GM23338 (cell line): ENCODE measurements at regions not wholly inside any gene's neighbourhood (a gene's known extent, or its start where the extent isn't known, plus 50 kb on each side); places are given as distances from the start of the nearest gene placed in this dataset.

Source experiments
- ATAC-seq: fragments of 200-7000 bp; cut with Tn5 transposase; 3 replicates; pipeline ENCODE4 v1.9.1; 2020
- DNase-seq: peaks from one replicate; pipeline ENCODE4 v3.0.0-alpha.2; 2015; ENCODE audit warnings: low spot score
- H2AFZ ChIP-seq: fragments of 200-600 bp; sonication (generic); 2 replicates; pipeline ENCODE4 v1.8.0; 2016; ENCODE audit warnings: antibody characterized with exemption, mild to moderate bottlenecking, moderate library complexity
- H3F3A ChIP-seq: fragments of 200-600 bp; sonication (generic); replicated peaks from 2 replicates; pipeline ENCODE4 v1.8.0; 2017; ENCODE audit warnings: antibody characterized with exemption, mixed run types, low read depth
- H3K27ac ChIP-seq: fragments of 200-600 bp; sonication (generic); 2 replicates; pipeline ENCODE4 v1.6.1; 2016; ENCODE audit warnings: low read depth
- H3K27me3 ChIP-seq: fragments of 200-600 bp; sonication (generic); 2 replicates; pipeline ENCODE4 v1.8.0; 2016; ENCODE audit warnings: mild to moderate bottlenecking, mixed run types, moderate library complexity; ENCODE audit not compliant: insufficient read depth
- H3K36me3 ChIP-seq: fragments of 200-600 bp; sonication (generic); 2 replicates; pipeline ENCODE4 v1.8.0; 2016; ENCODE audit warnings: mild to moderate bottlenecking; ENCODE audit not compliant: insufficient read depth
- H3K4me1 ChIP-seq: fragments of 200-600 bp; sonication (generic); 2 replicates; pipeline ENCODE4 v1.8.0; 2016; ENCODE audit warnings: mild to moderate bottlenecking, moderate library complexity; ENCODE audit not compliant: insufficient read depth
- H3K4me2 ChIP-seq: fragments of 200-600 bp; sonication (generic); 2 replicates; pipeline ENCODE4 v1.7.1; 2017; ENCODE audit warnings: mixed run types
- H3K4me3 ChIP-seq: fragments of 200-600 bp; sonication (generic); 2 replicates; pipeline ENCODE4 v1.6.1; 2016; ENCODE audit warnings: mixed run types
- H3K79me2 ChIP-seq: fragments of 200-600 bp; sonication (generic); replicated peaks from 2 replicates; pipeline ENCODE4 v1.8.0; 2017; ENCODE audit warnings: mild to moderate bottlenecking; ENCODE audit not compliant: insufficient read depth
- H3K9me2 ChIP-seq: fragments of 200-600 bp; sonication (generic); 2 replicates; pipeline ENCODE4 v1.8.0; 2017; ENCODE audit not compliant: insufficient read depth
- H4K20me1 ChIP-seq: fragments of 200-600 bp; sonication (generic); replicated peaks from 2 replicates; pipeline ENCODE4 v1.8.0; 2017; ENCODE audit warnings: mild to moderate bottlenecking; ENCODE audit not compliant: insufficient read depth
- H3K27ac Mint-ChIP-seq: 2 replicates; pipeline ENCODE4 v1.8.0; 2020; ENCODE audit warnings: inconsistent platforms, mild to moderate bottlenecking, moderate library complexity, mixed read lengths
- H3K27me3 Mint-ChIP-seq: 3 replicates; pipeline ENCODE4 v1.8.0; 2022; ENCODE audit warnings: low read depth, mild to moderate bottlenecking, moderate library complexity, mixed read lengths, inconsistent platforms; ENCODE audit not compliant: insufficient read depth, poor library complexity
- H3K36me3 Mint-ChIP-seq: 3 replicates; pipeline ENCODE4 v1.8.0; 2021; ENCODE audit warnings: low read depth, mild to moderate bottlenecking, inconsistent platforms, moderate library complexity, mixed read lengths
- H3K4me1 Mint-ChIP-seq: 3 replicates; pipeline ENCODE4 v1.8.0; 2020; ENCODE audit warnings: mild to moderate bottlenecking, inconsistent platforms, mixed read lengths
- H3K4me3 Mint-ChIP-seq: 3 replicates; pipeline ENCODE4 v1.8.0; 2021; ENCODE audit warnings: moderate library complexity, mild to moderate bottlenecking, inconsistent platforms, mixed read lengths
- H3K9me3 Mint-ChIP-seq: 3 replicates; pipeline ENCODE4 v1.8.0; 2020; ENCODE audit warnings: moderate library complexity, mild to moderate bottlenecking, inconsistent platforms, mixed read lengths
- CREB1 ChIP-seq: fragments of 250-450 bp; sonication (Bioruptor Pico); IDR thresholded peaks from 2 replicates; pipeline ENCODE4 v1.5.0; 2020; ENCODE audit warnings: low read depth, mild to moderate bottlenecking, moderate library complexity
- EZH2 ChIP-seq: fragments of 200-600 bp; sonication (generic); IDR thresholded peaks from one replicate; pipeline ENCODE4 v1.8.0; 2017; ENCODE audit warnings: antibody characterized with exemption, mild to moderate bottlenecking, low read depth; ENCODE audit not compliant: unreplicated experiment
- EZH2phosphoT487 ChIP-seq: fragments of 200-600 bp; sonication (generic); IDR thresholded peaks from one replicate; pipeline ENCODE4 v1.8.1; 2018; ENCODE audit warnings: antibody characterized with exemption; ENCODE audit not compliant: unreplicated experiment
- JUNB ChIP-seq: IDR thresholded peaks from one replicate; pipeline ENCODE4 v1.6.1; 2016; ENCODE audit warnings: antibody characterized with exemption; ENCODE audit not compliant: unreplicated experiment
- NANOG ChIP-seq: IDR thresholded peaks from 2 replicates; pipeline ENCODE4 v1.6.1; 2016; ENCODE audit warnings: antibody characterized with exemption, borderline replicate concordance
- POLR2AphosphoS5 ChIP-seq: IDR thresholded peaks from 2 replicates; pipeline ENCODE4 v1.6.1; 2016; ENCODE audit warnings: antibody characterized with exemption, low read depth
- STAT1 ChIP-seq: IDR thresholded peaks from one replicate; pipeline ENCODE4 v1.6.1; 2016; ENCODE audit warnings: antibody characterized with exemption; ENCODE audit not compliant: unreplicated experiment
- ZNF114 ChIP-seq: fragments of 250-450 bp; sonication (Bioruptor Pico); IDR thresholded peaks from 2 replicates; pipeline ENCODE4 v1.5.0; 2020; ENCODE audit warnings: mild to moderate bottlenecking, moderate library complexity
- ZNF331 ChIP-seq: fragments of 250-450 bp; sonication (Bioruptor Pico); IDR thresholded peaks from 2 replicates; pipeline ENCODE4 v1.5.0; 2020; ENCODE audit warnings: low read depth, mild to moderate bottlenecking, moderate library complexity
- TF ChIP-seq, protein P1 (sequence below): IDR thresholded peaks from 2 replicates; pipeline ENCODE4 v1.6.1; 2016; ENCODE audit warnings: antibody characterized with exemption
- TF ChIP-seq, protein P2 (sequence below): fragments of 250-450 bp; sonication (Bioruptor Pico); IDR thresholded peaks from 2 replicates; pipeline ENCODE4 v1.5.0; 2020; ENCODE audit warnings: mild to moderate bottlenecking, moderate library complexity
- TF ChIP-seq, protein P3 (sequence below), 2 experiments: fragments of 200-600 bp in 1 of 2; sonication (generic) in 1 of 2; conservative IDR thresholded peaks; 2 replicates each; pipeline versions ENCODE4 v1.5.1 to v1.6.1; 2016 to 2017; ENCODE audit warnings: antibody characterized with exemption in 2 of 2, low read depth in 2 of 2, mild to moderate bottlenecking in 2 of 2, moderate library complexity in 1 of 2
- TF ChIP-seq, protein P4 (sequence below): IDR thresholded peaks from one replicate; pipeline ENCODE4 v1.6.1; 2018; ENCODE audit warnings: antibody characterized with exemption; ENCODE audit not compliant: unreplicated experiment

DNA sequence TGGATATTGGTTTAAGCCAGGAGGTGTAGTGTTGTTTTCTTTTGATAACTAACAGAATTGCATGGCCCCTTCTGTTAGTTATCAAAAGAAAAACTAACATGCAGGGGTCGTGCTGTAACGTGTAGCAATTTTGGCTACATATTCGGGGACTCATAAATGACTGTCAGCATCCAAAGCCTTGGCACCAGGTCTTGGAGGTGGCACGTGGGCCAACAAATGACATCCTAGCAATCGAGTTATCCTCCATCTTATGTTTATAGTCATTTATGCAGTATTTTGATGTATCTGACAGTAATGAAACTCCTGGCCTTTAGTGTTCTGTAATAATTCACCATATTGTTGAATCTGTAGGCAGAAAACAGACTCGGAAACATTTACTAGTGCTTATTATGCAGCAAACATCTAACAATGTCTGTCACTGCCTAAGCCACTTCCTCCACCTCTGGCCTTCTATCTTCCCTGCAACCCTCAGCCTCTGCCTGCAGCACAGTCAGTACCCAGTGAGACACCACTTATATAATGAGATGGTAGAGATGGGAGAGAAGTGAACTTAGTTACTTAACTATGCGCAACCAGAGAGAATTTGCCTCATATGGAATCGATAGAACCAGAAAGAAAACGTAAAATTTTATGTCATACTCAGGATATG, 184.6 kb downstream of the AEBP2 start:
- Histone ChIP-seq H3K36me3 (no peaks in the 10 kb centered on the region), H3F3A (0 out of 2 replicates have a peak, but pooled peaks cover 3% of the 10 kb centered on the region), H3K4me3 (no peak overlapping the region), H3K79me2 (no peaks in the 10 kb centered on the region), H3K27ac (no peak overlapping the region), H3K4me2 (no peak overlapping the region), H2AFZ (no peak overlapping the region), H3K4me1 (no peaks in the 10 kb centered on the region), H4K20me1 (no peaks in the 10 kb centered on the region), H3K27me3 (no peaks in the 10 kb centered on the region), H3K9me2 (no peaks in the 10 kb centered on the region)
- peaks cover 4% of the 10 kb centered on the region; the same call in 2 of the 3 replicates for H3K36me3 Mint-ChIP-seq
- peaks cover 3% of the 10 kb centered on the region; the same call in 2 of the 3 replicates for H3K9me3 Mint-ChIP-seq
- H3K27me3 Mint-ChIP-seq: peaks cover 2% of the 10 kb centered on the region
- no peak overlapping the region for H3K4me3 Mint-ChIP-seq
- no peak for ATAC-seq
- TF ChIP-seq, protein P1, sequence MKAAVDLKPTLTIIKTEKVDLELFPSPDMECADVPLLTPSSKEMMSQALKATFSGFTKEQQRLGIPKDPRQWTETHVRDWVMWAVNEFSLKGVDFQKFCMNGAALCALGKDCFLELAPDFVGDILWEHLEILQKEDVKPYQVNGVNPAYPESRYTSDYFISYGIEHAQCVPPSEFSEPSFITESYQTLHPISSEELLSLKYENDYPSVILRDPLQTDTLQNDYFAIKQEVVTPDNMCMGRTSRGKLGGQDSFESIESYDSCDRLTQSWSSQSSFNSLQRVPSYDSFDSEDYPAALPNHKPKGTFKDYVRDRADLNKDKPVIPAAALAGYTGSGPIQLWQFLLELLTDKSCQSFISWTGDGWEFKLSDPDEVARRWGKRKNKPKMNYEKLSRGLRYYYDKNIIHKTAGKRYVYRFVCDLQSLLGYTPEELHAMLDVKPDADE: no peak
- TF ChIP-seq, protein P2, sequence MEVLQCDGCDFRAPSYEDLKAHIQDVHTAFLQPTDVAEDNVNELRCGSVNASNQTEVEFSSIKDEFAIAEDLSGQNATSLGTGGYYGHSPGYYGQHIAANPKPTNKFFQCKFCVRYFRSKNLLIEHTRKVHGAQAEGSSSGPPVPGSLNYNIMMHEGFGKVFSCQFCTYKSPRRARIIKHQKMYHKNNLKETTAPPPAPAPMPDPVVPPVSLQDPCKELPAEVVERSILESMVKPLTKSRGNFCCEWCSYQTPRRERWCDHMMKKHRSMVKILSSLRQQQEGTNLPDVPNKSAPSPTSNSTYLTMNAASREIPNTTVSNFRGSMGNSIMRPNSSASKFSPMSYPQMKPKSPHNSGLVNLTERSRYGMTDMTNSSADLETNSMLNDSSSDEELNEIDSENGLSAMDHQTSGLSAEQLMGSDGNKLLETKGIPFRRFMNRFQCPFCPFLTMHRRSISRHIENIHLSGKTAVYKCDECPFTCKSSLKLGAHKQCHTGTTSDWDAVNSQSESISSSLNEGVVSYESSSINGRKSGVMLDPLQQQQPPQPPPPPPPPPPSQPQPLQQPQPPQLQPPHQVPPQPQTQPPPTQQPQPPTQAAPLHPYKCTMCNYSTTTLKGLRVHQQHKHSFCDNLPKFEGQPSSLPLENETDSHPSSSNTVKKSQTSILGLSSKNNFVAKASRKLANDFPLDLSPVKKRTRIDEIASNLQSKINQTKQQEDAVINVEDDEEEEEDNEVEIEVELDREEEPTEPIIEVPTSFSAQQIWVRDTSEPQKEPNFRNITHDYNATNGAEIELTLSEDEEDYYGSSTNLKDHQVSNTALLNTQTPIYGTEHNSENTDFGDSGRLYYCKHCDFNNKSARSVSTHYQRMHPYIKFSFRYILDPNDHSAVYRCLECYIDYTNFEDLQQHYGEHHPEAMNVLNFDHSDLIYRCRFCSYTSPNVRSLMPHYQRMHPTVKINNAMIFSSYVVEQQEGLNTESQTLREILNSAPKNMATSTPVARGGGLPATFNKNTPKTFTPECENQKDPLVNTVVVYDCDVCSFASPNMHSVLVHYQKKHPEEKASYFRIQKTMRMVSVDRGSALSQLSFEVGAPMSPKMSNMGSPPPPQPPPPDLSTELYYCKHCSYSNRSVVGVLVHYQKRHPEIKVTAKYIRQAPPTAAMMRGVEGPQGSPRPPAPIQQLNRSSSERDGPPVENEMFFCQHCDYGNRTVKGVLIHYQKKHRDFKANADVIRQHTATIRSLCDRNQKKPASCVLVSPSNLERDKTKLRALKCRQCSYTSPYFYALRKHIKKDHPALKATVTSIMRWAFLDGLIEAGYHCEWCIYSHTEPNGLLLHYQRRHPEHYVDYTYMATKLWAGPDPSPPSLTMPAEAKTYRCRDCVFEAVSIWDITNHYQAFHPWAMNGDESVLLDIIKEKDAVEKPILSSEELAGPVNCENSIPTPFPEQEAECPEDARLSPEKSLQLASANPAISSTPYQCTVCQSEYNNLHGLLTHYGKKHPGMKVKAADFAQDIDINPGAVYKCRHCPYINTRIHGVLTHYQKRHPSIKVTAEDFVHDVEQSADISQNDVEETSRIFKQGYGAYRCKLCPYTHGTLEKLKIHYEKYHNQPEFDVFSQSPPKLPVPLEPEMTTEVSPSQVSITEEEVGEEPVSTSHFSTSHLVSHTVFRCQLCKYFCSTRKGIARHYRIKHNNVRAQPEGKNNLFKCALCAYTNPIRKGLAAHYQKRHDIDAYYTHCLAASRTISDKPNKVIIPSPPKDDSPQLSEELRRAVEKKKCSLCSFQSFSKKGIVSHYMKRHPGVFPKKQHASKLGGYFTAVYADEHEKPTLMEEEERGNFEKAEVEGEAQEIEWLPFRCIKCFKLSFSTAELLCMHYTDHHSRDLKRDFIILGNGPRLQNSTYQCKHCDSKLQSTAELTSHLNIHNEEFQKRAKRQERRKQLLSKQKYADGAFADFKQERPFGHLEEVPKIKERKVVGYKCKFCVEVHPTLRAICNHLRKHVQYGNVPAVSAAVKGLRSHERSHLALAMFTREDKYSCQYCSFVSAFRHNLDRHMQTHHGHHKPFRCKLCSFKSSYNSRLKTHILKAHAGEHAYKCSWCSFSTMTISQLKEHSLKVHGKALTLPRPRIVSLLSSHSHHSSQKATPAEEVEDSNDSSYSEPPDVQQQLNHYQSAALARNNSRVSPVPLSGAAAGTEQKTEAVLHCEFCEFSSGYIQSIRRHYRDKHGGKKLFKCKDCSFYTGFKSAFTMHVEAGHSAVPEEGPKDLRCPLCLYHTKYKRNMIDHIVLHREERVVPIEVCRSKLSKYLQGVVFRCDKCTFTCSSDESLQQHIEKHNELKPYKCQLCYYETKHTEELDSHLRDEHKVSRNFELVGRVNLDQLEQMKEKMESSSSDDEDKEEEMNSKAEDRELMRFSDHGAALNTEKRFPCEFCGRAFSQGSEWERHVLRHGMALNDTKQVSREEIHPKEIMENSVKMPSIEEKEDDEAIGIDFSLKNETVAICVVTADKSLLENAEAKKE: no peak
- TF ChIP-seq STAT1: no peak
- TF ChIP-seq, protein P3, sequence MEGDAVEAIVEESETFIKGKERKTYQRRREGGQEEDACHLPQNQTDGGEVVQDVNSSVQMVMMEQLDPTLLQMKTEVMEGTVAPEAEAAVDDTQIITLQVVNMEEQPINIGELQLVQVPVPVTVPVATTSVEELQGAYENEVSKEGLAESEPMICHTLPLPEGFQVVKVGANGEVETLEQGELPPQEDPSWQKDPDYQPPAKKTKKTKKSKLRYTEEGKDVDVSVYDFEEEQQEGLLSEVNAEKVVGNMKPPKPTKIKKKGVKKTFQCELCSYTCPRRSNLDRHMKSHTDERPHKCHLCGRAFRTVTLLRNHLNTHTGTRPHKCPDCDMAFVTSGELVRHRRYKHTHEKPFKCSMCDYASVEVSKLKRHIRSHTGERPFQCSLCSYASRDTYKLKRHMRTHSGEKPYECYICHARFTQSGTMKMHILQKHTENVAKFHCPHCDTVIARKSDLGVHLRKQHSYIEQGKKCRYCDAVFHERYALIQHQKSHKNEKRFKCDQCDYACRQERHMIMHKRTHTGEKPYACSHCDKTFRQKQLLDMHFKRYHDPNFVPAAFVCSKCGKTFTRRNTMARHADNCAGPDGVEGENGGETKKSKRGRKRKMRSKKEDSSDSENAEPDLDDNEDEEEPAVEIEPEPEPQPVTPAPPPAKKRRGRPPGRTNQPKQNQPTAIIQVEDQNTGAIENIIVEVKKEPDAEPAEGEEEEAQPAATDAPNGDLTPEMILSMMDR (conservative IDR thresholded peaks at IDR 0.05; ENCODE audit: low read depth in 2 of 2): no peak
- TF ChIP-seq ZNF114 (CRISPR knock-in tag): no peak
- TF ChIP-seq, protein P4, sequence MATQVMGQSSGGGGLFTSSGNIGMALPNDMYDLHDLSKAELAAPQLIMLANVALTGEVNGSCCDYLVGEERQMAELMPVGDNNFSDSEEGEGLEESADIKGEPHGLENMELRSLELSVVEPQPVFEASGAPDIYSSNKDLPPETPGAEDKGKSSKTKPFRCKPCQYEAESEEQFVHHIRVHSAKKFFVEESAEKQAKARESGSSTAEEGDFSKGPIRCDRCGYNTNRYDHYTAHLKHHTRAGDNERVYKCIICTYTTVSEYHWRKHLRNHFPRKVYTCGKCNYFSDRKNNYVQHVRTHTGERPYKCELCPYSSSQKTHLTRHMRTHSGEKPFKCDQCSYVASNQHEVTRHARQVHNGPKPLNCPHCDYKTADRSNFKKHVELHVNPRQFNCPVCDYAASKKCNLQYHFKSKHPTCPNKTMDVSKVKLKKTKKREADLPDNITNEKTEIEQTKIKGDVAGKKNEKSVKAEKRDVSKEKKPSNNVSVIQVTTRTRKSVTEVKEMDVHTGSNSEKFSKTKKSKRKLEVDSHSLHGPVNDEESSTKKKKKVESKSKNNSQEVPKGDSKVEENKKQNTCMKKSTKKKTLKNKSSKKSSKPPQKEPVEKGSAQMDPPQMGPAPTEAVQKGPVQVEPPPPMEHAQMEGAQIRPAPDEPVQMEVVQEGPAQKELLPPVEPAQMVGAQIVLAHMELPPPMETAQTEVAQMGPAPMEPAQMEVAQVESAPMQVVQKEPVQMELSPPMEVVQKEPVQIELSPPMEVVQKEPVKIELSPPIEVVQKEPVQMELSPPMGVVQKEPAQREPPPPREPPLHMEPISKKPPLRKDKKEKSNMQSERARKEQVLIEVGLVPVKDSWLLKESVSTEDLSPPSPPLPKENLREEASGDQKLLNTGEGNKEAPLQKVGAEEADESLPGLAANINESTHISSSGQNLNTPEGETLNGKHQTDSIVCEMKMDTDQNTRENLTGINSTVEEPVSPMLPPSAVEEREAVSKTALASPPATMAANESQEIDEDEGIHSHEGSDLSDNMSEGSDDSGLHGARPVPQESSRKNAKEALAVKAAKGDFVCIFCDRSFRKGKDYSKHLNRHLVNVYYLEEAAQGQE: no peak
- TF ChIP-seq EZH2: no peak
- no peak for TF ChIP-seq ZNF331 (CRISPR knock-in tag)
- TF ChIP-seq JUNB: no peak
- no peak for TF ChIP-seq POLR2AphosphoS5
- TF ChIP-seq EZH2phosphoT487: no peak
- no peak for TF ChIP-seq CREB1
- no peak for TF ChIP-seq NANOG
- no peak for DNase-seq
- peaks cover 5% of the 10 kb centered on the region; the same call in 2 of the 3 replicates for H3K4me1 Mint-ChIP-seq
- no peak overlapping the region for H3K27ac Mint-ChIP-seq
